DND-41 (cell line): ENCODE measurements at regions not wholly inside any gene's neighbourhood (a gene's known extent, or its start where the extent isn't known, plus 50 kb on each side); places are given as distances from the start of the nearest gene placed in this dataset.

ENCODE experiments used
- ATAC-seq: fragments of 200-7000 bp; cut with Tn5 transposase; 3 replicates; pipeline ENCODE4 v1.9.1; 2021; ENCODE audit warnings: low read depth; ENCODE audit not compliant: insufficient read depth
- DNase-seq: peaks from one replicate; pipeline ENCODE4 v3.0.0-alpha.2; 2020
- H2AFZ ChIP-seq: 2 replicates; pipeline ENCODE4 v1.6.0; 2012; ENCODE audit warnings: low read depth, low read length
- H3K27ac ChIP-seq: 2 replicates; pipeline ENCODE4 v1.5.1; 2012; ENCODE audit warnings: low read length, inconsistent platforms
- H3K27me3 ChIP-seq: fragments of 200-600 bp; sonication (generic); 2 replicates; pipeline ENCODE4 v1.6.0; 2012; ENCODE audit warnings: low read length, mild to moderate bottlenecking, inconsistent platforms; ENCODE audit not compliant: insufficient read depth, poor library complexity
- H3K36me3 ChIP-seq: 2 replicates; pipeline ENCODE4 v1.5.1; 2012; ENCODE audit warnings: low read length, inconsistent platforms; ENCODE audit not compliant: insufficient read depth
- H3K4me1 ChIP-seq: 2 replicates; pipeline ENCODE4 v1.5.1; 2012; ENCODE audit warnings: mild to moderate bottlenecking, low read length; ENCODE audit not compliant: insufficient read depth
- H3K4me2 ChIP-seq: 2 replicates; pipeline ENCODE4 v1.6.0; 2012; ENCODE audit warnings: mild to moderate bottlenecking, moderate library complexity, low read length, inconsistent platforms; ENCODE audit not compliant: insufficient read depth
- H3K4me3 ChIP-seq, 2 experiments: fragments of 200-600 bp in 1 of 2; shearing (Covaris generic) in 1 of 2; 2 replicates each; pipeline ENCODE4 v1.5.1; 2012 to 2016; ENCODE audit warnings: inconsistent platforms in 2 of 2, low read length in 2 of 2, mild to moderate bottlenecking in 2 of 2, low read depth in 1 of 2, moderate library complexity in 1 of 2
- H3K79me2 ChIP-seq: 2 replicates; pipeline ENCODE4 v1.6.0; 2012; ENCODE audit warnings: low read length, inconsistent platforms; ENCODE audit not compliant: insufficient read depth
- H3K9ac ChIP-seq: 2 replicates; pipeline ENCODE4 v1.6.0; 2012; ENCODE audit warnings: low read depth, mild to moderate bottlenecking, inconsistent platforms, low read length, moderate library complexity
- H3K9me3 ChIP-seq: 2 replicates; pipeline ENCODE4 v1.5.1; 2012; ENCODE audit warnings: low read length, moderate library complexity, mild to moderate bottlenecking, inconsistent platforms; ENCODE audit not compliant: insufficient read depth, severe bottlenecking
- H4K20me1 ChIP-seq: 2 replicates; pipeline ENCODE4 v1.6.0; 2012; ENCODE audit warnings: low read length; ENCODE audit not compliant: insufficient read depth
- EZH2 ChIP-seq: IDR thresholded peaks from 3 replicates; pipeline ENCODE4 v1.6.1; 2012; ENCODE audit warnings: borderline replicate concordance, low read depth, mild to moderate bottlenecking, moderate library complexity, low read length, inconsistent platforms; ENCODE audit not compliant: severe bottlenecking
- TF ChIP-seq, protein P1 (sequence below): IDR thresholded peaks from 2 replicates; pipeline ENCODE4 v1.5.1; 2012; ENCODE audit warnings: borderline replicate concordance, low read length, moderate library complexity, mild to moderate bottlenecking; ENCODE audit not compliant: poor library complexity, severe bottlenecking; ENCODE audit errors: extremely low read depth

GRCh38 chr5:114634517-114634916 lies 272.6 kb downstream of the KCNN2 start:
- Histone ChIP-seq H3K79me2 (no peaks in the 10 kb centered on the region), H3K9me3 (no peaks in the 10 kb centered on the region), H2AFZ (no peak overlapping the region), H3K27ac (no peak overlapping the region), H3K9ac (no peak overlapping the region), H3K27me3 (no peaks in the 10 kb centered on the region), H4K20me1 (no peaks in the 10 kb centered on the region), H3K36me3 (no peaks in the 10 kb centered on the region), H3K4me3 (no peak overlapping the region), H3K4me2 (no peak overlapping the region), H3K4me1 (no peaks in the 10 kb centered on the region)
- ATAC-seq (no peak), DNase-seq (no peak)
- no peak for TF ChIP-seq EZH2
- TF ChIP-seq, protein P1, sequence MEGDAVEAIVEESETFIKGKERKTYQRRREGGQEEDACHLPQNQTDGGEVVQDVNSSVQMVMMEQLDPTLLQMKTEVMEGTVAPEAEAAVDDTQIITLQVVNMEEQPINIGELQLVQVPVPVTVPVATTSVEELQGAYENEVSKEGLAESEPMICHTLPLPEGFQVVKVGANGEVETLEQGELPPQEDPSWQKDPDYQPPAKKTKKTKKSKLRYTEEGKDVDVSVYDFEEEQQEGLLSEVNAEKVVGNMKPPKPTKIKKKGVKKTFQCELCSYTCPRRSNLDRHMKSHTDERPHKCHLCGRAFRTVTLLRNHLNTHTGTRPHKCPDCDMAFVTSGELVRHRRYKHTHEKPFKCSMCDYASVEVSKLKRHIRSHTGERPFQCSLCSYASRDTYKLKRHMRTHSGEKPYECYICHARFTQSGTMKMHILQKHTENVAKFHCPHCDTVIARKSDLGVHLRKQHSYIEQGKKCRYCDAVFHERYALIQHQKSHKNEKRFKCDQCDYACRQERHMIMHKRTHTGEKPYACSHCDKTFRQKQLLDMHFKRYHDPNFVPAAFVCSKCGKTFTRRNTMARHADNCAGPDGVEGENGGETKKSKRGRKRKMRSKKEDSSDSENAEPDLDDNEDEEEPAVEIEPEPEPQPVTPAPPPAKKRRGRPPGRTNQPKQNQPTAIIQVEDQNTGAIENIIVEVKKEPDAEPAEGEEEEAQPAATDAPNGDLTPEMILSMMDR = no peak

GRCh38 chr5:114612406-114612805 lies 250.5 kb downstream of the KCNN2 start:
- Histone ChIP-seq H3K27me3 (no peaks in the 10 kb centered on the region), H3K4me2 (no peak overlapping the region)

GRCh38 chr5:114581136-114581535 lies 219.3 kb downstream of the KCNN2 start:
- Histone ChIP-seq H3K9ac (no peak overlapping the region), H3K4me1 (no peaks in the 10 kb centered on the region), H3K9me3 (peaks cover 2% of the 10 kb centered on the region), H4K20me1 (no peaks in the 10 kb centered on the region), H2AFZ (no peak overlapping the region), H3K4me2 (no peak overlapping the region), H3K4me3 (no peak overlapping the region), H3K27me3 (no peaks in the 10 kb centered on the region), H3K36me3 (no peaks in the 10 kb centered on the region), H3K79me2 (no peaks in the 10 kb centered on the region), H3K27ac (no peak overlapping the region)
- TF ChIP-seq EZH2 = no peak
- TF ChIP-seq, protein P1 = no peak
- ATAC-seq (no peak), DNase-seq (no peak)

More at GRCh38 chr5:114612406-114612805, 250.5 kb downstream of the KCNN2 start:
- Histone ChIP-seq H3K9ac (no peak overlapping the region), H4K20me1 (no peaks in the 10 kb centered on the region), H3K4me1 (no peaks in the 10 kb centered on the region), H3K36me3 (no peaks in the 10 kb centered on the region), H3K9me3 (no peaks in the 10 kb centered on the region), H3K79me2 (no peaks in the 10 kb centered on the region), H3K4me3 (no peak overlapping the region), H2AFZ (no peak overlapping the region), H3K27ac (no peak overlapping the region)
- DNase-seq (no peak), ATAC-seq (no peak)
- no peak for TF ChIP-seq EZH2
- TF ChIP-seq, protein P1 = no peak

GRCh38 chr5:114565871-114566270 lies 204.0 kb downstream of the KCNN2 start:
- H3K4me2 ChIP-seq = no peak overlapping the region
- no peak for ATAC-seq
- no peaks in the 10 kb centered on the region for H3K36me3 ChIP-seq
- DNase-seq = no peak
- H3K4me3 ChIP-seq = no peak overlapping the region
- no peaks in the 10 kb centered on the region for H3K4me1 ChIP-seq
- no peaks in the 10 kb centered on the region for H3K9me3 ChIP-seq
- no peak overlapping the region for H2AFZ ChIP-seq
- H3K27ac ChIP-seq = no peak overlapping the region
- H3K9ac ChIP-seq = no peak overlapping the region
- TF ChIP-seq, protein P1 = no peak
- no peak for TF ChIP-seq EZH2
- no peaks in the 10 kb centered on the region for H3K27me3 ChIP-seq
- no peaks in the 10 kb centered on the region for H4K20me1 ChIP-seq
- H3K79me2 ChIP-seq = no peaks in the 10 kb centered on the region
